ENCODE measurements at regions not wholly inside any gene's neighbourhood (a gene's known extent, or its start where the extent isn't known, plus 50 kb on each side); places are given as distances from the start of the nearest gene placed in this dataset.

DNA sequence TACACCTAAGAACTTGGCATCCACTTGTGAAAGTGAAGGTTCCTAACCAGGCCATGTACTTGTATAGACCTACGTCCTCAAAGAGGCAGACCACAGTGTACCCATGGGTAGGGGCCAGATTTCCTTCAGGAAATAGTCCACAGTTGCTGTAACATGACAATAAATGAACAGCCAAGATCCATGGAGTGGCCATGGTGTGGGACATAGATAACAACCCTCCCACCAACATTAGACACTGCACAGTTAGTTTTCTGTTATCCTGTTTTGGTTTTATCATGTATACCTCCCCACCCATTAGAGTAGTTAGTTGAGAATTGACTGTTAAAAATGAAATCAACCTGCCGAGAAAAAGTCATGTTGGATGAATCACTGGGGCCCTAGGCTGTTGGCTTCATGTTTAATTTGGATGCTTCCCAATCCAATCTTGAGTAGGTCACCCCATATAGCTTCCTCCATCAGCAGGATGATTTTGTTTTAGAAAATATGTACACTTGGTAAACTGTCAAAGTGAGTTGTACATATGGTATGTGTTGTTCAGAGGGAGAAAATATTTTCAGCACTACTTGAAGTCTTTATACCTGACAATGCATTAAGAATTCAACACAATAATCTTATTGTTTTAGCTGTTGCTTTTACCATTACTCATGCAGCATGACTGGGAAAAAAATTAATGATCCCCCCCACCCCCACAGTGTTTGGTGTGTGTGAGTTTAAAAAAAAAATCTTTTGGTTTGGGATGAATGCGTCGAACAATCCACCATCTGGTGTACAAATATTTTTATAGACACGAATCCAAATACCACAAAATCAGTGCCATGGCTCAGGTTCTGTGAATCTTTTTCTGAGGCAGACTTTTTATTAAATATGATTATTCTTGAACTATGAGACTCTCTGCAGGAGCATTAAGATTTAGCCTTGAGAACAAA, 88.3 kb upstream of the ARHGAP29 start:
- DNase-seq, result no peak

GRCh38 chr1:94324178-94324544, 86.8 kb upstream of the ARHGAP29 start:
- DNase-seq, result no peak

DNA sequence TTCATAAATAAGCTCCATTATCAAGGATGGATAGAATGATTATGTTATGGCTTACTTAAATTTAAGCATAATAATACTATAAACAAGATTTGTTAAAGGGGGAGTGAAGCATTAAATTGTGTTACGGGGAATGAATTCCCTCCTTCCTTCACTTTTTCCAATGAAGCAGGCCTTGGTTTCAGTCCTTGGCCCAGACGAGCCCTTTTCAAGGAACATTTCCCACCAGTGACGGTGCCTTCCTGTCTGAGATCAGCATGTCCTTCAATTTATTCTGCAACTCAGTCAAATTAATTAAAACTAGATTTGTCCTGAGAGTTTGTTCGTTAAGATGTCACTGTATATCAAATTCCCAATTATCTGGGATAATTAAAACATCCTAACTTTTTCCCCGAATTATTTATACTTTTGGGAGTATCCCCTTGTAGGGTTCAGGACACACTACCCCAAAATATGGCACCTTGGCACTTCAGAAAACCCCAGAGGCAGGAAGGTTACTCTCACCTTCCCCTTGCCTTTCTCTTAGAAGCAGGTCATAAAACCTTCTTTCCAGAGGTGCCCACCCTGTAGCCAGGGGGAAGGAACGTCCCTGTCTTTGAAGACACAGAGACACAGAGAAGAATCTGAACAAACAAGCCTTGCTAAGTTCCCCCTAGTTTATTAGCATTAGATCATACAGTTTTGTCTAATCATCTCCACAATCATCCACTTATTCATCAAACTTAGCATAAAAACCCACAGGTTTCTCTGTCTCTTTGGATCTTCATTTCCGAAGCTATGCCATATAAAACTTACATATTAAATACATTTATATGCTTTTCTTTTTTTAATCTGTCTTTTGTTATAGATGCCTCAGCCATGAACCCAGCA, 86.2 kb upstream of the ARHGAP29 start:
- DNase-seq, result no peak

GRCh38 chr1:94322696-94323095, 85.3 kb upstream of the ARHGAP29 start:
- DNase-seq, result no peak

DNA sequence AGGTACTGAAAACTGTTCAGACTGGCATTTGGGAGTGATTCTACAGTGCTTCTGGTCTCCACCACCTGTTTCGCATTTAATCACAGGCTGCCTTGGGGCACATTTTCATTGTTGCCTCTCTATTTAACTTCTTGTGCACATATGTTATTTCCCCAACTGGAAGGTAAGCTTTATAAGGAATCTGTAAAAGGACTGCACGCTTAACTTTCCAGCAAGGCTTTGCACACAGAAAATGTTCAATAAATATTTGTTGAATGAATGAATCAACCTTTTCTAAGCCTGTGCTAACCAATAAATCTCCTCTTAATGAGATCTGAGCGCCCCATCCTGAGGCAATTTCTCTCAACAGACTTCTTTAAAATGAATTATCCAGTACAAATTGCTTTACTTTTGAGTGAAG, 84.3 kb upstream of the ARHGAP29 start:
- DNase-seq, result no peak

DNA sequence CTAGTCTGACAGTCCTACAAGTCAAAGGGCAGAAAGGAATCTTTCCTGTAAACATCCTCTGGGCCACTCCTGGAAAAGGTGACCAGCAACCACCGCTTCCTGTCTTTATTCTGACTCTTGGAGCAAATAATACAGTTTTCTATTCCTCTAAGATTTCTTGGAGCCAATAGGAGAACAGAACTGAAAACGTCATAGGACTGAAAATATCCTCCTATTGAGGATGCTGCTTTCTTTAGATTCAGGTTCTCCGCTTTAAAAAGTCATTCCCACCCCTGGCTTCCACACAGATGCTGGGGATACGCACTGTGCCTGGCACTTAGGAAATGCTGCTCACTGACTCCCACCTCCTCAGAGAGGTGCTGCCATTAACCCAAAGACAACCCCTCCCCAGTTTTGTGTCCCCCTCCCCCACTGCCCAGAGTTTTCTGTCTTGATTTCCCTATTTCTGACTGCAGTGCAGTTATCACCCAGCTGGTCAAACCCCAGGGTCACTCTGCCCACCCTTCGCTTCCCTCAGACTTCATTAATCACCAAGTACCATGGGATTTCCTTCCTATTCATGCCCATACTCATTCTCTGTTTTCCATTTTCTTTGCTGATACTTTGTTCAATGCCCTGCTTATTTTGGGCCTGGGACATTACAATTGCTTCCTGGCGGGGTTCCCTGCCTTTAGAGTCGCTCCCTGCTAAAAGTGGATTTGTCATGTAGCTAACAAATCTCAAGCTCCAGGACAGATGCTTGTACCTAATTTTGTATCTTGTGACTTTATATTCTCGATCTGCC, 82.1 kb upstream of the ARHGAP29 start:
- no peak for DNase-seq

- no peak for DNase-seq
These were observed 81.2 kb upstream of the ARHGAP29 start for GRCh38 chr1:94318505-94319030.

DNA sequence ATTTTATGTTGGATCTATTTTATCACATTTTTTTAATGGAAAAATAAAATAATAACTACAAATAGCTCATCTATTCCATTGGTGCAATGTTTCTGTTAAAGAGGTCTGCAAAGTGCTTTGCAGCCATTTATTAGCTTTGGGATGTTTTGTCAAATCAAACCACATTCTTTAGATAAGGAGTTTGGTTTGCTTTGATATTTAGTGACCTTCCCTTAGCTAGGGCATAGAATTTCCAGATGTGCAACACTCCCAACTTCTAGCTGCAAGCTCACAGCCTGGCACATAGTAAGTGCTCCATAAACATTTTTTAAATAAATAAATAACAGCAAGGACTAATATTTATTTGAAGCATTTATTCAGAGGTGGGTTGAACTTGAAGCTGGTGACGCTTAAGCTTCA, 80.4 kb upstream of the ARHGAP29 start:
- DNase-seq, result no peak

DNA sequence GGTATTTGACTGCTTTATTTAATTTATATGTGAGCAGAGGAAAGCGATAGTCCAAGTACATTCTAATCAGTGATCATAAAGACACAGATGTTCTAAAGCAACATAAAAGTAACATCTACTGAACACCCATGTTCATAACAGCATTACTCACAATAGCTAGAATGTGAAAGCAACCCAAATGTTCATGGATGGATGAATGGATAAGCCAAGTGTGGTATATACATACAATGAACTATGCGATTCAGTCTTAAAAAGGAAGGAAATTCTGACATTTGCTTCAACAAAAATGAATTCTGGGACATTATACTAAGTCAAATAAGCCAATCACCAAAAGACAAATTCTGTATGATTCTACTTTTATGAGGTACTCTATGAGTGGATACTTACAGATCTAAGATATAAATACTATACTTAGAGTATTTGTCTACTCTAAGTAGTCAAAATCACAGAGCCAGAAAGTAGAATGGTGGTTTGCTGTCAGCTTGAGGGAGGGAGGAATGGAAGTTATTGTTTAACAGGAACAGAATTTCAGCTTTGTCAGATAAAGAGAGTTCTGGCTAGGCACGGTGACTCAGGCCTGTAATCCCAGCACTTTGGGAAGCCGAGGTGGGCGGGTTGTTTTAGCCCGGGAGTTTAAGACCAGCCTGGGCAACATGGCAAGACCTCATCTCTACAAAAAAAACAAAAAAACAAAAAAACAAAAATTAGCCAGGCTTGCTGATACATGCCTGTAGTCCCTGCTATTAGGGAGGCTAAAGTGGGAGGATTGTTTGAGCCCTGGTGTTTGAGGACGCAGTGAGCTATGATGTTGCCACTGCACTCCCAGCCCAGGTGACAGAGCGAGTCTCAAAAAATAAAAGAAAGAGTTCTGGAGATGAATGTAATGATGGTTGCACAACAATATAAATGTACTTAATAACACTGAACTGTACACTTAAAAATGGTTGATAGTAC, 79.7 kb upstream of the ARHGAP29 start:
- no peak for DNase-seq

DNA sequence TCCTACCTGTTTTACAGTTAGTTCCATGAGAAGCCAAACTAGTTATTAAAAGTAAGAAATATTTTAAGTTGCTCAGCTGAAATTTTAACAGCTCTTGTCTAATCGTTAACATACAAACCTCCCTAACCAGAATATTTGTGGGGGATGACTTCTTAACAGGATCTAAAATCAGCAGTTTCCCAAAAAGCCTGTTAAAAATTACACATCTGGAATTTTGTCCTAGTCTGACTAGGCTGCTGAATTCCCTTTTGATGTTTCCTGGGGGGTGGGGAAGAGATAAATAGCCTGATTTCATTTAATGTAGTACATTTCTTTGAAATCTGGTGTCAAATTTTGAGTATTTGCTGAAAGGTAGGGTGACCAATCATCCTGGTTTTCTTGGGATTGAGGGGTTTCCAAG, 78.8 kb upstream of the ARHGAP29 start:
- no peak for DNase-seq

DNA sequence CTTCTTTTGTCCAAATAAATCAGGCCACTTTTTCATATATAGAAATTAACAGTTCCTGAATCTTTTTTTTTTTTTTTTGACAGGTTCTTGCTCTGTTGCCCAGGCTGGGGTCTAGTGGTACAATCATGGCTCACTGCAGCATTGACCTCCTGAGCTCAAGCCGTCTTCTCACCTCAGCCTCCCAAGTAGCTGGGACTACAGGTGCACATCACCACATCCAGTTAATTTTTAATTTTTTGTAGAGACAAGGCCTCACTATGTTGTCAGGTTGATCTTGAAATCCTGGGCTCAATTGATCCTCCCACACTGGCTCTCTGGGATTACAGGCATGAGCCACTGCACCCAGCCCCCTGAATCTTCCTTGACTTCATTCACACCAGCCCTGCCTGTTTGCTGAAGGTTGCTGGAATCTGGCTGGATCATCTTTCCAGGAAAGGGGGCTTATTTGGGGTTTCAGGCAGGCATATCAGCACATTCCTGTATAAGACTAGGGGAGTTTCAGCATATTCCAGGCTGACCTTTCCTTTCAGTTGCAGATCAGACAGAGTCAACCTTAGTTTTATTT, 78.2 kb upstream of the ARHGAP29 start:
- no peak for DNase-seq

GRCh38 chr1:94314222-94314858, 77.0 kb upstream of the ARHGAP29 start:
- DNase-seq, result no peak

DNA sequence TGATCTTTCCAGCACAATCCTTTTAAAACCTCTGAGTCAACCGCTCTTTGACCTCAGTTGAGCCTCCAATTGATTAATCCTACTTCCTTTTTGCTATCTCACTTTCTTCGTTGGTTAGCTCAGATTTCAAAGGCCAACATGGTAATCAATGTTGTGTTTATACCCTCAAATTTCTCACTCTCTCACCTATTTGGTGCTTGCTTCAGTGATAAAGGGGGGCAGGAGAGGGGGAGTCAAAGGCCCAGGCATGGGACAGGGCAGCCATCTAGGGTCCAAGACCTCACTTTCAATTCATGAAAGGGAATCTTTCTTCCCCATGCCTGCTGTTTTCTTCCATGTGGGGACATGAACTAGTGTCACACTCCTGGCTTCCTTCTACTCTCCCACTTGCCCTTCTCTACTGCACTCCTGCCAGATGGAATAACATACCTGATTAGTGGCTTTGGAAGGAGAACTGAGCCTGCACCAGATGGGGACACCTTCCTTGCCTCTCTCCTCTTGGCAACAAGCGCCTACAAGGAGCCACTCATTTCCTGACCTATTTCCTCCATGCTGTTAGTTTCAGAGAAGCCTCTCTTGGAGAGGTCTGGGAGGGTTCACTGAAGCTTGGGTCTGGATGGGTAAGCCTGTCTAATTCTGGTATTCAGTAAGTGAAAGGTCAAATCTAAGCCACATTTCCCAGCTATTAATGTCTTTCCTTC, 73.3 kb upstream of the ARHGAP29 start:
- DNase-seq, result no peak

- DNase-seq, result no peak
These were observed 72.6 kb upstream of the ARHGAP29 start for GRCh38 chr1:94309829-94310569.

DNA sequence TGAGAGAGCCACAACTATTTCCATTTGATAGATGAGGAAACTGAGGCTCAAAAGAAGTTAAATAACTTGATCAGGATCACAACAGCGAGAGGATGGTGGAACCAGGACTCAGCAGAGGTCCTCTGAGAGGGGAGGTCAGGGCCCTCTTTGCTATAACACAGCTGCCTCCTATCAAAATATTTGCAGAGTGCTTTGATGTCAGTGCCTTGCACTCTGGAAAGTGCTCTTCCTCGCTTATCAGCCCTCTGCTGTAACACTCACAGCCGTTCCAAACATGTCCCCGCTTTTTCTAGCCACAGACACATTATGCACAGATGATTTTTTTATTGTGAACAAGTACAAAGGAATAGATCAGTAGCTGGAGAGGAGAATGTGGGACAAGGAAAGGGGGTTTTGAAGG, 71.8 kb upstream of the ARHGAP29 start:
- no peak for DNase-seq

DNA sequence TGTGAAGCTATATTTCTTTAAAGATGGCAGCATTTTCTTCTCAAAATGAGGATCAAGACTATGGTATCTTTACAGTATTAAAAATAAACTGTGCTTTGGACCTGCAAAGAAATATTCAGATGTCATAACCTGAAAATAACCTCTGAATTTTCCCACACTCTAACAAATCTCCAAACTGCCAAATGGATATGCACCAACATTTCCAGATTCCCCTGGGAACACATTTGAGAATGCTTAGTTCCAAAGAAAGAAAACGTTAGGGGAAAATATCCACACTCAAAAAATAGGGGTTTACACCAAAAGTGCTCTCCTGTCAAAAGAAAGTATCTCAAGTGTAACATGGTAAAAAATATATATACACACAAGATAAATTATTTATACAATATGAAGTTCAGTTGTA, 69.1 kb upstream of the ARHGAP29 start:
- no peak for DNase-seq

DNA sequence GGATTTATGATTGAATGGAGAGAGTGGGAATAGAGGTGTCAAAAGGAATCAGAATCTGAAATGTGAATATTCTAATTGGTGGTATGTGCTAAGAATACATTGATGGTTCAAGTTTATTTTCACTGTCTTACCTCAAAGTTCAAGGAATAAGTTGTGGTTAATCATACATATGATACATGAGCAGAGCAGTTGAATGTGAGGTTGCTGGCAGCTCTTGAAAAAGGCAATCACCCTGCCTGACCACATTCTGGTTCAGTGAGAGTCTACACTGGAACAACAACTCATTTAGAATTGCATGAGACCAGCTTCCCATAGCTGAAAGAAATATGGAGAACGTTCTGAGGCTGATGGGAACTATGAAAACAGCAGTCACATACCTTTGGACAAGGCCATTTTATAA, 68.3 kb upstream of the ARHGAP29 start:
- no peak for DNase-seq

DNA sequence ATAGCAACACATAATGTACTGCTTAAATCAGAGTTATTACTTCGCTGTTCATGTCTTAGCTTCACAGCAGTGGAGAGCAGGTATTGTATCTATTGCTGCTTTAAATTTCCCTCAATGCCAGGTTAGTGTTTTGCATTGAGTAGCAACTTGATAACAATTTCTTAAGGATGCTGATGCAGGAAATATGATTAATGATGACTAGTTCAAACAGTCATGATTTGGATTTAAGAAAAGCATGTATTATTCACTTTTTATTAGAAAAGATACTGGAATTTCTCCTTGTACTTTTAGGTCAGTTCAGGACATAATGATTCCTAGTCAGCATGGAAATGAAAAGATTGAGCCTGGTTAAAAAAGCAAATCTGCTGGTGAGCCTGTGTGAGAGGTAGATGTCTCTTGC, 67.2 kb upstream of the ARHGAP29 start:
- DNase-seq, result no peak

DNA sequence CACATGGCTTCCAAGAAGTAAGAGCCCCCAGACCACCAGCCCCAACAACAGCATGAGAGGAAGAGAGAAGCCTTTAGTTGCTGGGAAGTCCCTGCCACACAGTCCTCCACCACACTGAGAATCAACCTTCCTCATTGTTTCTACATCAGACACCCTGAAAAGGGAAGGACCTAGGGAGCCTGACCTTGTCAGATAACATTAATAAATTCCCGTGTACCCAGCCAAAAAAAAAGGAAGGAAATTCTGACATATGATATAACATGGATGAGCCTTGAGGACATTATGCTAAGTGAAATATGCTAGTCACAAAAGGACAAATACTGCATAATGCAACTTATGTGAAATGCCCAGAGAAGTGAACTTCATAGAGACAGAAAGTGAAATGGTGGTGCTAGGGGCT, 65.6 kb upstream of the ARHGAP29 start:
- no peak for DNase-seq

DNA sequence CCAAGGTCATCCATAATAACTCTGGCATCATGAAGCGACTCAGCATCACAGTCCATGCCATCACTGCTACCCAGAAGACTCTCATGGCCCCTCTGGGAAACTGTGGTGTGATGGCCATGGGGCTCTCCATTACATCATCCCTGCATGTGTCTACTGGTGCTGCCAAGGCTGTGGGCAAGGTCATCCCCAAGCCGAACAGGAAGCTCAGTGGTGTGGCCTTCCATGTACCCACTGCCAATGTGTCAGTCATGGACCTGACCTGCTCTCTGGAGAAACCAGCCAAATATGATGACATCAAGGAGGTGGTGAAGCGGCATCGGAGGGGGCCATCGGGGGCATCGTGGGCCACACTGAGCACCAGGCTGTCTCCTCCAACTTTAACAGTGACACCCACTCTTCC, 65.1 kb upstream of the ARHGAP29 start:
- no peak for DNase-seq

Measured in femur (tissue), 1 donor.